H1 (cell line): ENCODE measurements at regions not wholly inside any gene's neighbourhood (a gene's known extent, or its start where the extent isn't known, plus 50 kb on each side); places are given as distances from the start of the nearest gene placed in this dataset.

ENCODE experiments used
- CTCF ChIA-PET: fragments of 300-600 bp; sonication (Branson Sonifier 250); formaldehyde crosslinking; loops from one replicate; lab custom pipeline; 2021; ENCODE audit not compliant: partially characterized antibody; lab: Charles Lee
- POLR2A ChIA-PET: fragments of 300-600 bp; sonication (Branson Sonifier 250); formaldehyde crosslinking; loops from one replicate; lab custom pipeline; 2021; ENCODE audit warnings: inconsistent platforms; ENCODE audit not compliant: partially characterized antibody; lab: Charles Lee
- DNase-seq, 2 experiments: peaks; one replicate each; pipeline versions ENCODE4 v3.0.0 to v3.0.0-alpha.2; 2010 to 2022; ENCODE audit warnings: low spot score in 2 of 2, low read depth in 1 of 2, mixed read lengths in 1 of 2
- FAIRE-seq: peaks from 2 replicates; lab custom pipeline; 2011; peaks lifted over from hg19 to GRCh38; lab: Jason Lieb, UNC
- H2AFZ ChIP-seq: 2 replicates; pipeline ENCODE4 v1.8.1; 2012; ENCODE audit warnings: low read length, inconsistent platforms
- H2AK5ac ChIP-seq: 2 replicates; pipeline ENCODE4 v1.6.1; 2013; ENCODE audit warnings: low read depth, low read length
- H2BK120ac ChIP-seq: replicated peaks from 2 replicates; pipeline ENCODE3; 2013; ENCODE audit warnings: low read depth, low read length, inconsistent platforms
- H2BK12ac ChIP-seq: 2 replicates; pipeline ENCODE4 v1.6.1; 2013; ENCODE audit warnings: low read depth, low read length
- H2BK15ac ChIP-seq: 2 replicates; pipeline ENCODE4 v1.6.1; 2013; ENCODE audit warnings: low read length
- H2BK20ac ChIP-seq: 2 replicates; pipeline ENCODE4 v1.6.1; 2013; ENCODE audit warnings: low read length
- H2BK5ac ChIP-seq: 2 replicates; pipeline ENCODE4 v1.6.1; 2013; ENCODE audit warnings: low read depth, low read length
- H3K14ac ChIP-seq: 2 replicates; pipeline ENCODE4 v1.6.1; 2013; ENCODE audit warnings: inconsistent platforms; ENCODE audit not compliant: insufficient read length
- H3K18ac ChIP-seq: 2 replicates; pipeline ENCODE4 v1.6.1; 2013; ENCODE audit warnings: low read length; ENCODE audit errors: extremely low read depth
- H3K23ac ChIP-seq: 2 replicates; pipeline ENCODE4 v1.6.1; 2013; ENCODE audit warnings: inconsistent platforms; ENCODE audit not compliant: insufficient read length
- H3K23me2 ChIP-seq: 2 replicates; pipeline ENCODE4 v1.6.1; 2013; ENCODE audit warnings: low read depth, low read length
- H3K27ac ChIP-seq: 2 replicates; pipeline ENCODE4 v1.6.1; 2011; ENCODE audit warnings: low read depth, low read length, inconsistent platforms
- H3K27me3 ChIP-seq, 4 experiments: replicated peaks in 1 of 4; 1 replicate in 1 of 4; 2 replicates in 3 of 4; pipeline versions ENCODE4 v1.6.1 to v1.8.1; 2011 to 2013; ENCODE audit warnings: low read length in 3 of 4, mild to moderate bottlenecking in 3 of 4, inconsistent platforms in 2 of 4, mixed read lengths in 2 of 4, moderate library complexity in 1 of 4; ENCODE audit not compliant: control insufficient read depth in 3 of 4, insufficient read depth in 3 of 4; ENCODE audit errors: extremely low read depth in 1 of 4
- H3K36me3 ChIP-seq, 4 experiments: 2 replicates each; pipeline versions ENCODE4 v1.6.1 to v1.8.1; 2011 to 2013; ENCODE audit warnings: mild to moderate bottlenecking in 4 of 4, low read length in 3 of 4, moderate library complexity in 2 of 4, control low read depth in 1 of 4, inconsistent platforms in 1 of 4; ENCODE audit not compliant: insufficient read depth in 4 of 4, control insufficient read depth in 2 of 4
- H3K4ac ChIP-seq: replicated peaks from 2 replicates; pipeline ENCODE3; 2013; ENCODE audit warnings: low read length, low read depth, mixed read lengths, inconsistent platforms; ENCODE audit not compliant: insufficient read length
- H3K4me1 ChIP-seq, 4 experiments: replicated peaks in 1 of 4; 1 replicate in 1 of 4; 2 replicates in 3 of 4; pipeline versions ENCODE4 v1.6.1 to v1.8.1; 2011 to 2013; ENCODE audit warnings: low read length in 3 of 4, inconsistent platforms in 2 of 4, mixed read lengths in 1 of 4; ENCODE audit not compliant: insufficient read depth in 4 of 4, control insufficient read depth in 3 of 4
- H3K4me2 ChIP-seq, 2 experiments: 2 replicates each; pipeline versions ENCODE4 v1.6.1 to v1.8.1; 2011 to 2013; ENCODE audit warnings: low read depth in 2 of 2, low read length in 2 of 2, control low read depth in 1 of 2, inconsistent platforms in 1 of 2, mild to moderate bottlenecking in 1 of 2; ENCODE audit not compliant: insufficient read depth in 1 of 2
- H3K4me3 ChIP-seq, 4 experiments: fragments of 200-600, 300-600 bp in 1 of 4; sonication (generic), shearing (Covaris generic), sonication (Bioruptor Twin) in 1 of 4; 2 replicates each; pipeline versions ENCODE4 v1.5.1 to v1.8.1; 2011 to 2016; ENCODE audit warnings: low read length in 4 of 4, low read depth in 3 of 4, control low read depth in 2 of 4, inconsistent platforms in 2 of 4, mild to moderate bottlenecking in 2 of 4, mixed read lengths in 1 of 4, moderate library complexity in 1 of 4; ENCODE audit not compliant: insufficient read depth in 2 of 4; ENCODE audit errors: extremely low read depth in 1 of 4
- H3K56ac ChIP-seq: replicated peaks from 2 replicates; pipeline ENCODE3; 2013; ENCODE audit warnings: low read depth, mild to moderate bottlenecking, mixed read lengths, low read length, inconsistent platforms; ENCODE audit not compliant: insufficient read length
- H3K79me1 ChIP-seq: 2 replicates; pipeline ENCODE4 v1.6.1; 2013; ENCODE audit warnings: low read depth, low read length, control low read depth
- H3K79me2 ChIP-seq, 2 experiments: 2 replicates each; pipeline versions ENCODE4 v1.6.1 to v1.8.1; 2012 to 2013; ENCODE audit warnings: low read length in 2 of 2, mild to moderate bottlenecking in 2 of 2, inconsistent platforms in 1 of 2; ENCODE audit not compliant: insufficient read depth in 2 of 2, control insufficient read depth in 1 of 2
- H3K9ac ChIP-seq, 4 experiments: replicated peaks in 1 of 4; 1 replicate in 1 of 4; 2 replicates in 3 of 4; pipeline versions ENCODE4 v1.6.1 to v1.8.1; 2011 to 2013; ENCODE audit warnings: low read depth in 3 of 4, low read length in 3 of 4, control low read depth in 2 of 4, mild to moderate bottlenecking in 2 of 4, moderate library complexity in 2 of 4, inconsistent platforms in 1 of 4; ENCODE audit errors: extremely low read depth in 1 of 4
- H3K9me3 ChIP-seq, 2 experiments: 2 replicates each; pipeline versions ENCODE4 v1.6.1 to v1.8.1; 2012 to 2013; ENCODE audit warnings: mild to moderate bottlenecking in 2 of 2, moderate library complexity in 2 of 2, control low read depth in 1 of 2, inconsistent platforms in 1 of 2, low read depth in 1 of 2, low read length in 1 of 2, mixed read lengths in 1 of 2; ENCODE audit not compliant: insufficient read depth in 2 of 2
- H4K20me1 ChIP-seq, 2 experiments: replicated peaks in 1 of 2; 2 replicates each; pipeline versions ENCODE3 to v1.8.1; 2011 to 2013; ENCODE audit warnings: inconsistent platforms in 2 of 2, low read length in 2 of 2, mild to moderate bottlenecking in 1 of 2; ENCODE audit not compliant: insufficient read depth in 2 of 2, control insufficient read depth in 1 of 2
- H4K5ac ChIP-seq: 2 replicates; pipeline ENCODE4 v1.6.1; 2013; ENCODE audit warnings: low read length, low read depth, mixed read lengths, inconsistent platforms; ENCODE audit not compliant: insufficient read length
- H4K8ac ChIP-seq: 2 replicates; pipeline ENCODE4 v1.8.0; 2013; ENCODE audit warnings: mild to moderate bottlenecking, moderate library complexity, low read length, inconsistent platforms; ENCODE audit not compliant: insufficient read depth; ENCODE audit errors: extremely low read depth
- H4K91ac ChIP-seq: replicated peaks from 2 replicates; pipeline ENCODE3; 2013; ENCODE audit warnings: low read length, mixed read lengths, inconsistent platforms; ENCODE audit not compliant: insufficient read length
- CHD1 ChIP-seq: IDR thresholded peaks from 2 replicates; pipeline ENCODE4 v1.6.1; 2012; ENCODE audit warnings: low read depth, low read length, improper control_type of control experiment
- EP300 ChIP-seq, 2 experiments: IDR thresholded peaks; 1 replicate in 1 of 2; 2 replicates in 1 of 2; pipeline ENCODE4 v1.6.1; 2011 to 2012; ENCODE audit warnings: low read depth in 2 of 2, low read length in 2 of 2, mild to moderate bottlenecking in 2 of 2, borderline replicate concordance in 1 of 2, inconsistent platforms in 1 of 2, moderate library complexity in 1 of 2
- RNF2 ChIP-seq: fragments of 200-900, 300-1000 bp; sonication (generic); IDR thresholded peaks from 2 replicates; pipeline ENCODE4 v1.7.1; 2016; ENCODE audit warnings: borderline replicate concordance, low read depth, mild to moderate bottlenecking, antibody characterized with exemption, low read length; ENCODE audit not compliant: poor library complexity, severe bottlenecking; ENCODE audit errors: missing control alignments
- WGBS, 2 experiments: shearing (Covaris generic) in 1 of 2; methylation state at CpG; one replicate each; pipeline versions ENCODE4 v1.1.6 to v1.1.7; 2013 to 2015; ENCODE audit warnings: low lambda C conversion rate in 2 of 2, mixed read lengths in 2 of 2, inconsistent platforms in 1 of 2, low coverage in 1 of 2, missing lambda C conversion rate in 1 of 2; ENCODE audit not compliant: insufficient replicate concordance in 2 of 2, insufficient coverage in 1 of 2, insufficient read length in 1 of 2; ENCODE audit errors: extremely low coverage in 1 of 2, missing lambda C conversion rate in 1 of 2; 5-methylcytosine and 5-hydroxymethylcytosine counted together

GRCh38 chr7:118429141-118429540 is 204.6 kb downstream of the ANKRD7 start:
- DNase-seq = no peak
- H3K27ac ChIP-seq = no peak overlapping the region

More at GRCh38 chr7:118429141-118429540, 204.6 kb downstream of the ANKRD7 start:
- CTCF ChIA-PET = no interaction called here
- WGBS, 2 experiments = 79% methylated on average over 3 of the region's 3 CpGs; no CpG with 5 or more reads in 1 of the 2 experiments
- Histone ChIP-seq H2BK20ac (no peak overlapping the region), H3K9ac (no peak overlapping the region), H4K8ac (no peak overlapping the region), H3K23ac (no peak overlapping the region), H4K5ac (no peak overlapping the region), H2AK5ac (no peak overlapping the region), H3K9me3 (peaks cover 5 to 14% of the 10 kb centered on the region in 2 experiments; a peak in 3 of 4 replicates), H3K4me2 (no peak overlapping the region), H2BK15ac (no peak overlapping the region), H2AFZ (no peak overlapping the region), H2BK12ac (no peak overlapping the region), H3K79me2 (no peaks in the 10 kb centered on the region), H2BK120ac (no peak overlapping the region), H3K56ac (no peak overlapping the region), H3K4me1 (peaks cover 0 to 3% (median 0%) of the 10 kb centered on the region in 4 experiments; a peak in 1 of 7 replicates), H3K4me3 (no peak overlapping the region), H3K36me3 (no peaks in the 10 kb centered on the region), H4K20me1 (no peaks in the 10 kb centered on the region), H3K14ac (no peak overlapping the region), H3K27me3 (no peaks in the 10 kb centered on the region), H3K18ac (no peak overlapping the region), H3K4ac (no peak overlapping the region), H3K23me2 (no peaks in the 10 kb centered on the region), H4K91ac (no peak overlapping the region), H2BK5ac (no peak overlapping the region), H3K79me1 (no peaks in the 10 kb centered on the region)
- POLR2A ChIA-PET = no interaction called here
- no peak for TF ChIP-seq EP300 (IDR thresholded peaks at IDR 0.05; ENCODE audit: borderline replicate concordance in 1 of 2, low read depth in 2 of 2, low read length in 2 of 2)
- TF ChIP-seq CHD1 = no peak
- no peak for TF ChIP-seq RNF2
- FAIRE-seq = no peak
